ENCODE measurements at regions not wholly inside any gene's neighbourhood (a gene's known extent, or its start where the extent isn't known, plus 50 kb on each side); places are given as distances from the start of the nearest gene placed in this dataset.

DNA sequence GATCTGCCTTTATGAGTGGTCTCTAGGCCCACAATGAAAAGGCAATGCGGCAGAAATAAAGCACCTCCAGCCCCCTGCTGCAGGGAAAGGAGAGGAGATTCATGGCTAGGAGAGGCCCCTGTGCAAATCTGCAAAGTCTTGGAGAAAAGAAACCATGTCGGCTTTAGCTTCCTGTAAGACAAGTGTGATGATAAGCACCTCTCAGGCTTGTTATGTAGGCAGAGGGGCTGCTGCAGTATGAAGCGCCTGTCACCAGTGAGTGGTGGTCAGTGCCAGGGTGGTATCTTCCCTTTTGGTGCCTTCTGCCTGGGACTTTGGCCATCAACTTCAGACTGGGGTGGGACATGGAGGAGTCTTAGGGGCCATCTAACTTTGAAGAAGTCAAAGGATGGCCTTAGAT lies 59.2 kb upstream of the ARHGEF3 start:
- ChIA-PET POLR2A (interaction anchor here (1.1 kb wide), 1 partner anchor 59 kb away, joined by 3 read pairs; the partner anchor contains the start of gene ARHGEF3), CTCF (interaction anchor here (0.5 to 1.5 kb wide), 2 partner anchors 128 to 133 kb away, joined by 3 to 7 read pairs; no protein-coding TSS in a partner anchor)
- ATAC-seq: no peak
- H3K27ac Mint-ChIP-seq: no peak overlapping the region
- no peaks in the 10 kb centered on the region for H3K27me3 Mint-ChIP-seq (ENCODE audit: low read depth)
- peaks cover 9% of the 10 kb centered on the region for H3K9me3 Mint-ChIP-seq
- DNase-seq (ENCODE audit: low spot score): no peak
- no peak for TF ChIP-seq ZNF219 (CRISPR knock-in tag; IDR thresholded peaks at IDR 0.05; ENCODE audit: borderline replicate concordance)
- TF ChIP-seq NFYB (CRISPR knock-in tag; conservative IDR thresholded peaks at IDR 0.05; ENCODE audit: low read depth): no peak
- TF ChIP-seq IRF2 (CRISPR knock-in tag; IDR thresholded peaks at IDR 0.05; ENCODE audit: borderline replicate concordance, low read depth): no peak
- TF ChIP-seq FOXP1 (CRISPR knock-in tag; IDR thresholded peaks at IDR 0.05; ENCODE audit: borderline replicate concordance): no peak
- no peak for TF ChIP-seq ZNF396 (CRISPR knock-in tag; IDR thresholded peaks at IDR 0.05; ENCODE audit: borderline replicate concordance)
- TF ChIP-seq, protein P1, sequence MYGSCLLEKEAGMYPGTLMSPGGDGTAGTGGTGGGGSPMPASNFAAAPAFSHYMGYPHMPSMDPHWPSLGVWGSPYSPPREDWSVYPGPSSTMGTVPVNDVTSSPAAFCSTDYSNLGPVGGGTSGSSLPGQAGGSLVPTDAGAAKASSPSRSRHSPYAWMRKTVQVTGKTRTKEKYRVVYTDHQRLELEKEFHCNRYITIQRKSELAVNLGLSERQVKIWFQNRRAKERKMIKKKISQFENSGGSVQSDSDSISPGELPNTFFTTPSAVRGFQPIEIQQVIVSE (CRISPR knock-in tag; IDR thresholded peaks at IDR 0.05; ENCODE audit: borderline replicate concordance): no peak
- TF ChIP-seq FOXP4 (CRISPR knock-in tag; IDR thresholded peaks at IDR 0.05): no peak
- TF ChIP-seq TEAD1 (CRISPR knock-in tag; IDR thresholded peaks at IDR 0.05): no peak
- TF ChIP-seq, protein P2, sequence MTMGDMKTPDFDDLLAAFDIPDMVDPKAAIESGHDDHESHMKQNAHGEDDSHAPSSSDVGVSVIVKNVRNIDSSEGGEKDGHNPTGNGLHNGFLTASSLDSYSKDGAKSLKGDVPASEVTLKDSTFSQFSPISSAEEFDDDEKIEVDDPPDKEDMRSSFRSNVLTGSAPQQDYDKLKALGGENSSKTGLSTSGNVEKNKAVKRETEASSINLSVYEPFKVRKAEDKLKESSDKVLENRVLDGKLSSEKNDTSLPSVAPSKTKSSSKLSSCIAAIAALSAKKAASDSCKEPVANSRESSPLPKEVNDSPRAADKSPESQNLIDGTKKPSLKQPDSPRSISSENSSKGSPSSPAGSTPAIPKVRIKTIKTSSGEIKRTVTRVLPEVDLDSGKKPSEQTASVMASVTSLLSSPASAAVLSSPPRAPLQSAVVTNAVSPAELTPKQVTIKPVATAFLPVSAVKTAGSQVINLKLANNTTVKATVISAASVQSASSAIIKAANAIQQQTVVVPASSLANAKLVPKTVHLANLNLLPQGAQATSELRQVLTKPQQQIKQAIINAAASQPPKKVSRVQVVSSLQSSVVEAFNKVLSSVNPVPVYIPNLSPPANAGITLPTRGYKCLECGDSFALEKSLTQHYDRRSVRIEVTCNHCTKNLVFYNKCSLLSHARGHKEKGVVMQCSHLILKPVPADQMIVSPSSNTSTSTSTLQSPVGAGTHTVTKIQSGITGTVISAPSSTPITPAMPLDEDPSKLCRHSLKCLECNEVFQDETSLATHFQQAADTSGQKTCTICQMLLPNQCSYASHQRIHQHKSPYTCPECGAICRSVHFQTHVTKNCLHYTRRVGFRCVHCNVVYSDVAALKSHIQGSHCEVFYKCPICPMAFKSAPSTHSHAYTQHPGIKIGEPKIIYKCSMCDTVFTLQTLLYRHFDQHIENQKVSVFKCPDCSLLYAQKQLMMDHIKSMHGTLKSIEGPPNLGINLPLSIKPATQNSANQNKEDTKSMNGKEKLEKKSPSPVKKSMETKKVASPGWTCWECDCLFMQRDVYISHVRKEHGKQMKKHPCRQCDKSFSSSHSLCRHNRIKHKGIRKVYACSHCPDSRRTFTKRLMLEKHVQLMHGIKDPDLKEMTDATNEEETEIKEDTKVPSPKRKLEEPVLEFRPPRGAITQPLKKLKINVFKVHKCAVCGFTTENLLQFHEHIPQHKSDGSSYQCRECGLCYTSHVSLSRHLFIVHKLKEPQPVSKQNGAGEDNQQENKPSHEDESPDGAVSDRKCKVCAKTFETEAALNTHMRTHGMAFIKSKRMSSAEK (CRISPR knock-in tag; IDR thresholded peaks at IDR 0.05; ENCODE audit: borderline replicate concordance): no peak
- TF ChIP-seq NR2C2 (CRISPR knock-in tag; IDR thresholded peaks at IDR 0.05): no peak
- TF ChIP-seq ESRRA (CRISPR knock-in tag; IDR thresholded peaks at IDR 0.05; ENCODE audit: borderline replicate concordance): no peak
- TF ChIP-seq, protein P3, sequence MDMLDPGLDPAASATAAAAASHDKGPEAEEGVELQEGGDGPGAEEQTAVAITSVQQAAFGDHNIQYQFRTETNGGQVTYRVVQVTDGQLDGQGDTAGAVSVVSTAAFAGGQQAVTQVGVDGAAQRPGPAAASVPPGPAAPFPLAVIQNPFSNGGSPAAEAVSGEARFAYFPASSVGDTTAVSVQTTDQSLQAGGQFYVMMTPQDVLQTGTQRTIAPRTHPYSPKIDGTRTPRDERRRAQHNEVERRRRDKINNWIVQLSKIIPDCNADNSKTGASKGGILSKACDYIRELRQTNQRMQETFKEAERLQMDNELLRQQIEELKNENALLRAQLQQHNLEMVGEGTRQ (CRISPR knock-in tag; IDR thresholded peaks at IDR 0.05): no peak
- TF ChIP-seq, protein P4, sequence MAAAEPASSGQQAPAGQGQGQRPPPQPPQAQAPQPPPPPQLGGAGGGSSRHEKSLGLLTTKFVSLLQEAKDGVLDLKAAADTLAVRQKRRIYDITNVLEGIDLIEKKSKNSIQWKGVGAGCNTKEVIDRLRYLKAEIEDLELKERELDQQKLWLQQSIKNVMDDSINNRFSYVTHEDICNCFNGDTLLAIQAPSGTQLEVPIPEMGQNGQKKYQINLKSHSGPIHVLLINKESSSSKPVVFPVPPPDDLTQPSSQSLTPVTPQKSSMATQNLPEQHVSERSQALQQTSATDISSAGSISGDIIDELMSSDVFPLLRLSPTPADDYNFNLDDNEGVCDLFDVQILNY (CRISPR knock-in tag; IDR thresholded peaks at IDR 0.05): no peak
- TF ChIP-seq ATF3 (CRISPR knock-in tag; conservative IDR thresholded peaks at IDR 0.05): no peak
- H3K4me3 Mint-ChIP-seq: no peak overlapping the region
- peaks cover 6% of the 10 kb centered on the region for H3K4me1 Mint-ChIP-seq
- H3K36me3 Mint-ChIP-seq: no peaks in the 10 kb centered on the region

- Mint-ChIP-seq H3K4me1 (peaks cover 10% of the 10 kb centered on the region), H3K27ac (no peak overlapping the region), H3K4me3 (no peak overlapping the region), H3K36me3 (no peaks in the 10 kb centered on the region), H3K9me3 (peaks cover 9% of the 10 kb centered on the region), H3K27me3 (ENCODE audit: low read depth) (no peaks in the 10 kb centered on the region)
- no peak for DNase-seq (ENCODE audit: low spot score)
- ChIA-PET CTCF (interaction anchor here (0.5 to 1.0 kb wide), 2 partner anchors 127 to 133 kb away, joined by 3 read pairs; no protein-coding TSS in a partner anchor), POLR2A (no interaction called here)
- ATAC-seq: no peak
- TF ChIP-seq, protein P5, sequence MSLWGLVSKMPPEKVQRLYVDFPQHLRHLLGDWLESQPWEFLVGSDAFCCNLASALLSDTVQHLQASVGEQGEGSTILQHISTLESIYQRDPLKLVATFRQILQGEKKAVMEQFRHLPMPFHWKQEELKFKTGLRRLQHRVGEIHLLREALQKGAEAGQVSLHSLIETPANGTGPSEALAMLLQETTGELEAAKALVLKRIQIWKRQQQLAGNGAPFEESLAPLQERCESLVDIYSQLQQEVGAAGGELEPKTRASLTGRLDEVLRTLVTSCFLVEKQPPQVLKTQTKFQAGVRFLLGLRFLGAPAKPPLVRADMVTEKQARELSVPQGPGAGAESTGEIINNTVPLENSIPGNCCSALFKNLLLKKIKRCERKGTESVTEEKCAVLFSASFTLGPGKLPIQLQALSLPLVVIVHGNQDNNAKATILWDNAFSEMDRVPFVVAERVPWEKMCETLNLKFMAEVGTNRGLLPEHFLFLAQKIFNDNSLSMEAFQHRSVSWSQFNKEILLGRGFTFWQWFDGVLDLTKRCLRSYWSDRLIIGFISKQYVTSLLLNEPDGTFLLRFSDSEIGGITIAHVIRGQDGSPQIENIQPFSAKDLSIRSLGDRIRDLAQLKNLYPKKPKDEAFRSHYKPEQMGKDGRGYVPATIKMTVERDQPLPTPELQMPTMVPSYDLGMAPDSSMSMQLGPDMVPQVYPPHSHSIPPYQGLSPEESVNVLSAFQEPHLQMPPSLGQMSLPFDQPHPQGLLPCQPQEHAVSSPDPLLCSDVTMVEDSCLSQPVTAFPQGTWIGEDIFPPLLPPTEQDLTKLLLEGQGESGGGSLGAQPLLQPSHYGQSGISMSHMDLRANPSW (CRISPR knock-in tag; conservative IDR thresholded peaks at IDR 0.05; ENCODE audit: low read depth): no peak
- TF ChIP-seq IRF2 (CRISPR knock-in tag; IDR thresholded peaks at IDR 0.05; ENCODE audit: borderline replicate concordance, low read depth) (no peak), JUN (CRISPR knock-in tag; IDR thresholded peaks at IDR 0.05) (no peak), JAZF1 (CRISPR knock-in tag; IDR thresholded peaks at IDR 0.05) (no peak), NR3C1 (CRISPR knock-in tag; conservative IDR thresholded peaks at IDR 0.05; ENCODE audit: low read depth) (no peak), NFATC4 (CRISPR knock-in tag; IDR thresholded peaks at IDR 0.05) (no peak), CREB1 (CRISPR knock-in tag; IDR thresholded peaks at IDR 0.05) (no peak), ZNF512 (CRISPR knock-in tag; IDR thresholded peaks at IDR 0.05; ENCODE audit: borderline replicate concordance) (no peak)
Measured at GRCh38 chr3:56860351-56860750, 58.6 kb upstream of the ARHGEF3 start.
